SKM-1 treated with dmso at 0.1 percent for 144 hours (cell line): ENCODE measurements at regions not wholly inside any gene's neighbourhood (a gene's known extent, or its start where the extent isn't known, plus 50 kb on each side); places are given as distances from the start of the nearest gene placed in this dataset.

Source experiments
- DNase-seq: peaks from one replicate; lab custom pipeline; 2025; ENCODE audit not compliant: unreplicated experiment; lab: John Stamatoyannopoulos, UW

GRCh38 chr12:92615086-92615485 lies 87.7 kb upstream of the PLEKHG7 start:
- no peak for DNase-seq

GRCh38 chr12:92614502-92614901 lies 88.3 kb upstream of the PLEKHG7 start:
- no peak for DNase-seq

GRCh38 chr12:92614001-92614400 lies 88.8 kb upstream of the PLEKHG7 start:
- DNase-seq, result no peak

- no peak for DNase-seq
Measured at GRCh38 chr12:92612611-92613010, 90.2 kb upstream of the PLEKHG7 start.

- DNase-seq, result no peak
Measured at GRCh38 chr12:92608151-92609091, 94.4 kb upstream of the PLEKHG7 start.

- DNase-seq, result no peak
Measured at GRCh38 chr12:92606956-92607355, 95.8 kb upstream of the PLEKHG7 start.

GRCh38 chr12:92605621-92606170 lies 97.1 kb upstream of the PLEKHG7 start:
- no peak for DNase-seq

GRCh38 chr12:92604786-92605185 lies 98.0 kb upstream of the PLEKHG7 start:
- DNase-seq, result no peak

GRCh38 chr12:92603741-92604432 lies 98.9 kb upstream of the PLEKHG7 start:
- no peak for DNase-seq

GRCh38 chr12:92602930-92603623 lies 99.7 kb upstream of the PLEKHG7 start:
- DNase-seq, result no peak

- no peak for DNase-seq
Measured at GRCh38 chr12:92602476-92602875, 100.3 kb upstream of the PLEKHG7 start.

- no peak for DNase-seq
Measured at GRCh38 chr12:92601680-92602079, 101.1 kb upstream of the PLEKHG7 start.

- no peak for DNase-seq
Measured at GRCh38 chr12:92601176-92601575, 101.6 kb upstream of the PLEKHG7 start.

GRCh38 chr12:92600052-92600451 lies 102.7 kb upstream of the PLEKHG7 start:
- no peak for DNase-seq

- DNase-seq, result no peak
Measured at GRCh38 chr12:92597997-92598396, 104.8 kb upstream of the PLEKHG7 start.

- no peak for DNase-seq
Measured at GRCh38 chr12:92597118-92597517, 105.7 kb upstream of the PLEKHG7 start.

GRCh38 chr12:92596383-92596782 lies 106.4 kb upstream of the PLEKHG7 start:
- DNase-seq, result no peak

- DNase-seq, result no peak
Measured at GRCh38 chr12:92595663-92596062, 107.1 kb upstream of the PLEKHG7 start.

- peak; percentile 54 for DNase-seq
Measured at GRCh38 chr12:92593734-92594402, 108.9 kb upstream of the PLEKHG7 start.

- DNase-seq, result no peak
Measured at GRCh38 chr12:92585115-92585727, 117.6 kb upstream of the PLEKHG7 start.
